ENCODE measurements at regions not wholly inside any gene's neighbourhood (a gene's known extent, or its start where the extent isn't known, plus 50 kb on each side); places are given as distances from the start of the nearest gene placed in this dataset.
"Not testable (repeated sequence)": the region's sequence is repeated elsewhere in the genome, so short reads cannot be mapped to it uniquely, and the experiment has no call there.

GRCh38 chr4:174066611-174067205, 216.8 kb downstream of the FBXO8 start:
- DNase-seq = no peak

- no peak for DNase-seq
Observed at GRCh38 chr4:174062831-174063230, 220.6 kb downstream of the FBXO8 start.

GRCh38 chr4:174061026-174061425, 222.4 kb downstream of the FBXO8 start:
- DNase-seq = no peak

GRCh38 chr4:174058846-174059245, 224.6 kb downstream of the FBXO8 start:
- no peak for DNase-seq

GRCh38 chr4:174056959-174057358, 226.5 kb downstream of the FBXO8 start:
- no peak for DNase-seq

GRCh38 chr4:174055344-174055743, 228.1 kb downstream of the FBXO8 start:
- no peak for DNase-seq

GRCh38 chr4:174053895-174054294, 229.6 kb downstream of the FBXO8 start:
- DNase-seq = no peak

GRCh38 chr4:174047363-174047762, 236.1 kb downstream of the FBXO8 start:
- no peak for DNase-seq

- DNase-seq = not testable (repeated sequence)
Observed at GRCh38 chr4:174045829-174046228, 237.6 kb downstream of the FBXO8 start.

- no peak for DNase-seq
Observed at GRCh38 chr4:174045381-174045780, 238.1 kb downstream of the FBXO8 start.

GRCh38 chr4:174041555-174042105, 241.8 kb downstream of the FBXO8 start:
- no peak for DNase-seq

GRCh38 chr4:174040287-174040686, 243.2 kb downstream of the FBXO8 start:
- no peak for DNase-seq

GRCh38 chr4:174038481-174038880, 245.0 kb downstream of the FBXO8 start:
- DNase-seq = no peak

GRCh38 chr4:174037631-174038030, 245.8 kb downstream of the FBXO8 start:
- DNase-seq = no peak

- no peak for DNase-seq
Observed at GRCh38 chr4:174037049-174037448, 246.4 kb downstream of the FBXO8 start.

GRCh38 chr4:174036576-174036975, 246.9 kb downstream of the FBXO8 start:
- no peak for DNase-seq

GRCh38 chr4:174036111-174036510, 247.4 kb downstream of the FBXO8 start:
- DNase-seq = no peak

- no peak for DNase-seq
Observed at GRCh38 chr4:174023641-174024040, 259.8 kb downstream of the FBXO8 start.

GRCh38 chr4:174018236-174018635, 265.2 kb downstream of the FBXO8 start:
- no peak for DNase-seq

- no peak for DNase-seq
Observed at GRCh38 chr4:174016251-174016650, 267.2 kb downstream of the FBXO8 start.

- no peak for DNase-seq
Observed at GRCh38 chr4:174012886-174013259, 270.6 kb downstream of the FBXO8 start.

- no peak for DNase-seq
Observed at GRCh38 chr4:174012135-174012885, 271.2 kb downstream of the FBXO8 start.

- DNase-seq = no peak
Observed at GRCh38 chr4:174010547-174010946, 272.9 kb downstream of the FBXO8 start.

GRCh38 chr4:174009686-174010451, 273.6 kb downstream of the FBXO8 start:
- DNase-seq = no peak
